ENCODE measurements at regions not wholly inside any gene's neighbourhood (a gene's known extent, or its start where the extent isn't known, plus 50 kb on each side); places are given as distances from the start of the nearest gene placed in this dataset.

DNA sequence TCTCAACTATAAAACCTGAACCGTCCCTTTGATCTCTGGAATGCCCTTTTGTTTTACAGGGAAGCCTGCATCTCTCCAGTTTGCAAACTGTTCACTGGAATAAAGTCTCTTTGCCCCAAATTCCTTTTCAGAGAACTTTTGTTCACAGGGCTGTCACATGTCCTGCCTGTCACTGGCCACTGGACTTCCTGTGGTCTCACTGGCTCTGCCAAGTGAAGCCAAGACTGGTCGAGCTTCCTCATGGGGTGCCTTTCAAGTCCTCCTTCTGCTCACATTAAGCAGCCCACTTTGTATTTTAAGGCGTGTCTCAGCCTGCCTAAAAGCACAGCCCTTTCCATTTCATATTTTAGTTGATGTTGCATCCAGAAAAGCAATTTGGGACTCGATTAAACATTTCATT lies 215.7 kb downstream of the KATNAL1 start:
- POLR2A ChIA-PET: no interaction called here
- H3K36me3 ChIP-seq (ENCODE audit: control insufficient read depth in 2 of 2, extremely low read depth in 1 of 2, insufficient read depth in 2 of 2, low read length in 2 of 2): no peaks in the 10 kb centered on the region
- TF ChIP-seq MYC (IDR thresholded peaks at IDR 0.05; ENCODE audit: low read depth, low read length) (no peak), JUN (IDR thresholded peaks at IDR 0.05; ENCODE audit: borderline replicate concordance, insufficient read depth, insufficient read length, low read depth) (no peak), GATA2 (IDR thresholded peaks at IDR 0.05; ENCODE audit: insufficient read depth, insufficient read length, low read depth, low read length) (no peak), POLR2AphosphoS5 (IDR thresholded peaks at IDR 0.05; ENCODE audit: insufficient read depth, low read depth, low read length) (no peak), EZH2 (IDR thresholded peaks at IDR 0.05; ENCODE audit: borderline replicate concordance, low read depth, low read length, severe bottlenecking) (no peak), POLR2A (IDR thresholded peaks at IDR 0.05; ENCODE audit: low read depth, low read length) (no peak), FOS (IDR thresholded peaks at IDR 0.05; ENCODE audit: borderline replicate concordance, insufficient read depth, low read length) (no peak)
- TF ChIP-seq, protein P1, sequence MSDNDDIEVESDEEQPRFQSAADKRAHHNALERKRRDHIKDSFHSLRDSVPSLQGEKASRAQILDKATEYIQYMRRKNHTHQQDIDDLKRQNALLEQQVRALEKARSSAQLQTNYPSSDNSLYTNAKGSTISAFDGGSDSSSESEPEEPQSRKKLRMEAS (IDR thresholded peaks at IDR 0.05; ENCODE audit: insufficient read depth, insufficient read length): no peak
- TF ChIP-seq, protein P2, sequence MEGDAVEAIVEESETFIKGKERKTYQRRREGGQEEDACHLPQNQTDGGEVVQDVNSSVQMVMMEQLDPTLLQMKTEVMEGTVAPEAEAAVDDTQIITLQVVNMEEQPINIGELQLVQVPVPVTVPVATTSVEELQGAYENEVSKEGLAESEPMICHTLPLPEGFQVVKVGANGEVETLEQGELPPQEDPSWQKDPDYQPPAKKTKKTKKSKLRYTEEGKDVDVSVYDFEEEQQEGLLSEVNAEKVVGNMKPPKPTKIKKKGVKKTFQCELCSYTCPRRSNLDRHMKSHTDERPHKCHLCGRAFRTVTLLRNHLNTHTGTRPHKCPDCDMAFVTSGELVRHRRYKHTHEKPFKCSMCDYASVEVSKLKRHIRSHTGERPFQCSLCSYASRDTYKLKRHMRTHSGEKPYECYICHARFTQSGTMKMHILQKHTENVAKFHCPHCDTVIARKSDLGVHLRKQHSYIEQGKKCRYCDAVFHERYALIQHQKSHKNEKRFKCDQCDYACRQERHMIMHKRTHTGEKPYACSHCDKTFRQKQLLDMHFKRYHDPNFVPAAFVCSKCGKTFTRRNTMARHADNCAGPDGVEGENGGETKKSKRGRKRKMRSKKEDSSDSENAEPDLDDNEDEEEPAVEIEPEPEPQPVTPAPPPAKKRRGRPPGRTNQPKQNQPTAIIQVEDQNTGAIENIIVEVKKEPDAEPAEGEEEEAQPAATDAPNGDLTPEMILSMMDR (IDR thresholded peaks at IDR 0.05; ENCODE audit: extremely low read depth in 1 of 2, insufficient read depth in 1 of 2, low read depth in 1 of 2, low read length in 2 of 2): no peak
- H3K27me3 ChIP-seq (ENCODE audit: control insufficient read depth in 2 of 2, insufficient read depth in 2 of 2, low read length in 2 of 2): no peaks in the 10 kb centered on the region
- no peaks in the 10 kb centered on the region for H3K9me1 ChIP-seq (replicated peaks; ENCODE audit: control insufficient read depth, extremely low read depth, insufficient read depth, low read length)
- no peaks in the 10 kb centered on the region for H3K9me3 ChIP-seq (replicated peaks; ENCODE audit: control insufficient read depth, insufficient read depth, low read length)
- H3K27ac ChIP-seq (ENCODE audit: insufficient read depth, low read depth, low read length): no peak overlapping the region
- H3K4me1 ChIP-seq (ENCODE audit: control insufficient read depth, extremely low read depth, insufficient read depth, low read length): no peaks in the 10 kb centered on the region
- no peak overlapping the region for H2AFZ ChIP-seq (ENCODE audit: low read depth, low read length)
- no peak overlapping the region for H3K9ac ChIP-seq (replicated peaks; ENCODE audit: extremely low read depth, insufficient read depth, low read length)
- H3K4me3 ChIP-seq (replicated peaks in 1 of 3; ENCODE audit: insufficient read depth in 1 of 3, low read depth in 1 of 3, low read length in 3 of 3): no peak overlapping the region
- DNase-seq (ENCODE audit: low read depth, low spot score) (no peak), FAIRE-seq (no peak)
- no TSS peak for BruUV-seq (replicated peaks)
- H4K20me1 ChIP-seq (replicated peaks; ENCODE audit: control insufficient read depth, extremely low read depth, insufficient read depth, low read length): no peaks in the 10 kb centered on the region
- H3K79me2 ChIP-seq (ENCODE audit: control insufficient read depth, insufficient read depth, low read length): no peaks in the 10 kb centered on the region
- dilution Hi-C loops (cut with MboI; ENCODE audit: extremely low pct_ligation_motif_present, low sequenced_read_pairs): no loop called here
- CTCF ChIA-PET: no interaction called here
- intact Hi-C loops (cut with micrococcal nuclease): no loop called here
- H3K4me2 ChIP-seq (ENCODE audit: insufficient read depth, low read length): no peak overlapping the region
